GM23338 (cell line): ENCODE measurements at regions not wholly inside any gene's neighbourhood (a gene's known extent, or its start where the extent isn't known, plus 50 kb on each side); places are given as distances from the start of the nearest gene placed in this dataset.

Experiments used
- ATAC-seq: fragments of 200-7000 bp; cut with Tn5 transposase; 3 replicates; pipeline ENCODE4 v1.9.1; 2020
- DNase-seq: peaks from one replicate; pipeline ENCODE4 v3.0.0-alpha.2; 2015; ENCODE audit warnings: low spot score
- H2AFZ ChIP-seq: fragments of 200-600 bp; sonication (generic); 2 replicates; pipeline ENCODE4 v1.8.0; 2016; ENCODE audit warnings: antibody characterized with exemption, mild to moderate bottlenecking, moderate library complexity
- H3F3A ChIP-seq: fragments of 200-600 bp; sonication (generic); replicated peaks from 2 replicates; pipeline ENCODE4 v1.8.0; 2017; ENCODE audit warnings: antibody characterized with exemption, mixed run types, low read depth
- H3K27ac ChIP-seq: fragments of 200-600 bp; sonication (generic); 2 replicates; pipeline ENCODE4 v1.6.1; 2016; ENCODE audit warnings: low read depth
- H3K27me3 ChIP-seq: fragments of 200-600 bp; sonication (generic); 2 replicates; pipeline ENCODE4 v1.8.0; 2016; ENCODE audit warnings: mild to moderate bottlenecking, mixed run types, moderate library complexity; ENCODE audit not compliant: insufficient read depth
- H3K36me3 ChIP-seq: fragments of 200-600 bp; sonication (generic); 2 replicates; pipeline ENCODE4 v1.8.0; 2016; ENCODE audit warnings: mild to moderate bottlenecking; ENCODE audit not compliant: insufficient read depth
- H3K4me1 ChIP-seq: fragments of 200-600 bp; sonication (generic); 2 replicates; pipeline ENCODE4 v1.8.0; 2016; ENCODE audit warnings: mild to moderate bottlenecking, moderate library complexity; ENCODE audit not compliant: insufficient read depth
- H3K4me2 ChIP-seq: fragments of 200-600 bp; sonication (generic); 2 replicates; pipeline ENCODE4 v1.7.1; 2017; ENCODE audit warnings: mixed run types
- H3K4me3 ChIP-seq: fragments of 200-600 bp; sonication (generic); 2 replicates; pipeline ENCODE4 v1.6.1; 2016; ENCODE audit warnings: mixed run types
- H3K79me2 ChIP-seq: fragments of 200-600 bp; sonication (generic); replicated peaks from 2 replicates; pipeline ENCODE4 v1.8.0; 2017; ENCODE audit warnings: mild to moderate bottlenecking; ENCODE audit not compliant: insufficient read depth
- H3K9me2 ChIP-seq: fragments of 200-600 bp; sonication (generic); 2 replicates; pipeline ENCODE4 v1.8.0; 2017; ENCODE audit not compliant: insufficient read depth
- H4K20me1 ChIP-seq: fragments of 200-600 bp; sonication (generic); replicated peaks from 2 replicates; pipeline ENCODE4 v1.8.0; 2017; ENCODE audit warnings: mild to moderate bottlenecking; ENCODE audit not compliant: insufficient read depth
- H3K27ac Mint-ChIP-seq: 2 replicates; pipeline ENCODE4 v1.8.0; 2020; ENCODE audit warnings: inconsistent platforms, mild to moderate bottlenecking, moderate library complexity, mixed read lengths
- H3K27me3 Mint-ChIP-seq: 3 replicates; pipeline ENCODE4 v1.8.0; 2022; ENCODE audit warnings: low read depth, mild to moderate bottlenecking, moderate library complexity, mixed read lengths, inconsistent platforms; ENCODE audit not compliant: insufficient read depth, poor library complexity
- H3K36me3 Mint-ChIP-seq: 3 replicates; pipeline ENCODE4 v1.8.0; 2021; ENCODE audit warnings: low read depth, mild to moderate bottlenecking, inconsistent platforms, moderate library complexity, mixed read lengths
- H3K4me1 Mint-ChIP-seq: 3 replicates; pipeline ENCODE4 v1.8.0; 2020; ENCODE audit warnings: mild to moderate bottlenecking, inconsistent platforms, mixed read lengths
- H3K4me3 Mint-ChIP-seq: 3 replicates; pipeline ENCODE4 v1.8.0; 2021; ENCODE audit warnings: moderate library complexity, mild to moderate bottlenecking, inconsistent platforms, mixed read lengths
- H3K9me3 Mint-ChIP-seq: 3 replicates; pipeline ENCODE4 v1.8.0; 2020; ENCODE audit warnings: moderate library complexity, mild to moderate bottlenecking, inconsistent platforms, mixed read lengths
- CREB1 ChIP-seq: fragments of 250-450 bp; sonication (Bioruptor Pico); IDR thresholded peaks from 2 replicates; pipeline ENCODE4 v1.5.0; 2020; ENCODE audit warnings: low read depth, mild to moderate bottlenecking, moderate library complexity
- CTCF ChIP-seq, 2 experiments: fragments of 200-600 bp in 1 of 2; sonication (generic) in 1 of 2; conservative IDR thresholded peaks; 2 replicates each; pipeline versions ENCODE4 v1.5.1 to v1.6.1; 2016 to 2017; ENCODE audit warnings: antibody characterized with exemption in 2 of 2, low read depth in 2 of 2, mild to moderate bottlenecking in 2 of 2, moderate library complexity in 1 of 2
- ETS1 ChIP-seq: IDR thresholded peaks from 2 replicates; pipeline ENCODE4 v1.6.1; 2016; ENCODE audit warnings: antibody characterized with exemption
- EZH2 ChIP-seq: fragments of 200-600 bp; sonication (generic); IDR thresholded peaks from one replicate; pipeline ENCODE4 v1.8.0; 2017; ENCODE audit warnings: antibody characterized with exemption, mild to moderate bottlenecking, low read depth; ENCODE audit not compliant: unreplicated experiment
- EZH2phosphoT487 ChIP-seq: fragments of 200-600 bp; sonication (generic); IDR thresholded peaks from one replicate; pipeline ENCODE4 v1.8.1; 2018; ENCODE audit warnings: antibody characterized with exemption; ENCODE audit not compliant: unreplicated experiment
- JUNB ChIP-seq: IDR thresholded peaks from one replicate; pipeline ENCODE4 v1.6.1; 2016; ENCODE audit warnings: antibody characterized with exemption; ENCODE audit not compliant: unreplicated experiment
- NANOG ChIP-seq: IDR thresholded peaks from 2 replicates; pipeline ENCODE4 v1.6.1; 2016; ENCODE audit warnings: antibody characterized with exemption, borderline replicate concordance
- POLR2AphosphoS5 ChIP-seq: IDR thresholded peaks from 2 replicates; pipeline ENCODE4 v1.6.1; 2016; ENCODE audit warnings: antibody characterized with exemption, low read depth
- REST ChIP-seq: IDR thresholded peaks from one replicate; pipeline ENCODE4 v1.6.1; 2018; ENCODE audit warnings: antibody characterized with exemption; ENCODE audit not compliant: unreplicated experiment
- STAT1 ChIP-seq: IDR thresholded peaks from one replicate; pipeline ENCODE4 v1.6.1; 2016; ENCODE audit warnings: antibody characterized with exemption; ENCODE audit not compliant: unreplicated experiment
- ZNF114 ChIP-seq: fragments of 250-450 bp; sonication (Bioruptor Pico); IDR thresholded peaks from 2 replicates; pipeline ENCODE4 v1.5.0; 2020; ENCODE audit warnings: mild to moderate bottlenecking, moderate library complexity
- ZNF331 ChIP-seq: fragments of 250-450 bp; sonication (Bioruptor Pico); IDR thresholded peaks from 2 replicates; pipeline ENCODE4 v1.5.0; 2020; ENCODE audit warnings: low read depth, mild to moderate bottlenecking, moderate library complexity
- ZNF462 ChIP-seq: fragments of 250-450 bp; sonication (Bioruptor Pico); IDR thresholded peaks from 2 replicates; pipeline ENCODE4 v1.5.0; 2020; ENCODE audit warnings: mild to moderate bottlenecking, moderate library complexity

- H3F3A ChIP-seq: no peaks in the 10 kb centered on the region
- H3K27me3 ChIP-seq: no peaks in the 10 kb centered on the region
- H3K36me3 ChIP-seq: no peaks in the 10 kb centered on the region
- no peak overlapping the region for H3K4me2 ChIP-seq
- H3K27ac ChIP-seq: no peak overlapping the region
- H3K4me1 Mint-ChIP-seq: no peaks in the 10 kb centered on the region
- peaks cover 7% of the 10 kb centered on the region; the same call in 1 of the 2 replicates for H3K9me2 ChIP-seq
- no peak overlapping the region for H3K4me3 ChIP-seq
- DNase-seq: no peak
- no peaks in the 10 kb centered on the region for H3K79me2 ChIP-seq
- H3K36me3 Mint-ChIP-seq: no peaks in the 10 kb centered on the region
- no peaks in the 10 kb centered on the region for H4K20me1 ChIP-seq
- H3K27ac Mint-ChIP-seq: no peak overlapping the region
- no peak overlapping the region for H3K4me3 Mint-ChIP-seq
- no peak for TF ChIP-seq STAT1
- TF ChIP-seq CTCF (conservative IDR thresholded peaks at IDR 0.05; ENCODE audit: low read depth in 2 of 2): no peak
- TF ChIP-seq ZNF462 (CRISPR knock-in tag): no peak
- no peak for TF ChIP-seq ETS1
- no peak for TF ChIP-seq CREB1 (CRISPR knock-in tag)
- TF ChIP-seq REST: no peak
- no peak for TF ChIP-seq JUNB
- TF ChIP-seq ZNF114: no peak
- no peak for TF ChIP-seq ZNF331 (CRISPR knock-in tag)
- TF ChIP-seq EZH2phosphoT487: no peak
- TF ChIP-seq POLR2AphosphoS5: no peak
- TF ChIP-seq NANOG: no peak
- TF ChIP-seq EZH2: no peak
- peaks cover 4% of the 10 kb centered on the region for H3K27me3 Mint-ChIP-seq
- no peak for ATAC-seq
- no peaks in the 10 kb centered on the region for H3K4me1 ChIP-seq
- no peak overlapping the region for H2AFZ ChIP-seq
- H3K9me3 Mint-ChIP-seq: no peaks in the 10 kb centered on the region
Measured at GRCh38 chr1:14106126-14106525, 406.1 kb downstream of the PRDM2 start.
